ENCODE measurements at regions not wholly inside any gene's neighbourhood (a gene's known extent, or its start where the extent isn't known, plus 50 kb on each side); places are given as distances from the start of the nearest gene placed in this dataset.

GRCh38 chrX:40962793-40963407, 122.3 kb upstream of the USP9X start:
- TF ChIP-seq CTCF (conservative IDR thresholded peaks at IDR 0.05): no peak
- TF ChIP-seq ZFX (IDR thresholded peaks at IDR 0.05): no peak

Data from C4-2B (cell line).